SK-N-SH (cell line): ENCODE measurements at regions not wholly inside any gene's neighbourhood (a gene's known extent, or its start where the extent isn't known, plus 50 kb on each side); places are given as distances from the start of the nearest gene placed in this dataset.

Experiments used
- POLR2AphosphoS5 ChIP-seq: IDR thresholded peaks from 2 replicates; pipeline ENCODE4 v1.6.1; 2012; ENCODE audit warnings: low read depth, low read length
- RCOR1 ChIP-seq: fragments of 150-350 bp; IDR thresholded peaks from 2 replicates; pipeline ENCODE4 v1.6.1; 2017; ENCODE audit warnings: antibody characterized with exemption, low read length
- TF ChIP-seq, protein P1 (sequence below): fragments of 200-600 bp; sonication (generic); IDR thresholded peaks from 2 replicates; pipeline ENCODE4 v1.6.1; 2017; ENCODE audit warnings: antibody characterized with exemption, mild to moderate bottlenecking, moderate library complexity

DNA sequence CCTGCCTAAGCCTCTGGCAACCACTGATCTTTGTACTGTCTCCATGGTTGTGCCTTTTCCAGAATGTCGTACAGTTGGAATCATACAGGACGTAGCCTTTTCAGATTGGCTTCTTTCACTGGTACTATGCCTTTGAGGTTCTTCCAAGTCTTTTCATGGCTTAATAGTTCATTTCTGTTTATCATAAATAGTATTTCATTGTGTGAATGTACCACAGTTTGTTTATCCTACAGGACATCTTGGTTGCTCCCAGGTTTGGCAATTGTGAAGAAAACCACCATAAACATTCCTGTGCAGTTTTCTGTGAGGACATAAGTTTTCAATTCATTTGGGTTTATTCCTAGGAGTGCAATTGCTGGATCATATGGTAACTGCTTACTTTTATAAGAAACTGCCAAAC is 190.6 kb upstream of the RAB4A start:
- no peak for TF ChIP-seq RCOR1
- TF ChIP-seq POLR2AphosphoS5 = no peak
- TF ChIP-seq, protein P1, sequence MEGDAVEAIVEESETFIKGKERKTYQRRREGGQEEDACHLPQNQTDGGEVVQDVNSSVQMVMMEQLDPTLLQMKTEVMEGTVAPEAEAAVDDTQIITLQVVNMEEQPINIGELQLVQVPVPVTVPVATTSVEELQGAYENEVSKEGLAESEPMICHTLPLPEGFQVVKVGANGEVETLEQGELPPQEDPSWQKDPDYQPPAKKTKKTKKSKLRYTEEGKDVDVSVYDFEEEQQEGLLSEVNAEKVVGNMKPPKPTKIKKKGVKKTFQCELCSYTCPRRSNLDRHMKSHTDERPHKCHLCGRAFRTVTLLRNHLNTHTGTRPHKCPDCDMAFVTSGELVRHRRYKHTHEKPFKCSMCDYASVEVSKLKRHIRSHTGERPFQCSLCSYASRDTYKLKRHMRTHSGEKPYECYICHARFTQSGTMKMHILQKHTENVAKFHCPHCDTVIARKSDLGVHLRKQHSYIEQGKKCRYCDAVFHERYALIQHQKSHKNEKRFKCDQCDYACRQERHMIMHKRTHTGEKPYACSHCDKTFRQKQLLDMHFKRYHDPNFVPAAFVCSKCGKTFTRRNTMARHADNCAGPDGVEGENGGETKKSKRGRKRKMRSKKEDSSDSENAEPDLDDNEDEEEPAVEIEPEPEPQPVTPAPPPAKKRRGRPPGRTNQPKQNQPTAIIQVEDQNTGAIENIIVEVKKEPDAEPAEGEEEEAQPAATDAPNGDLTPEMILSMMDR = no peak
